Keratinocyte (primary cell): ENCODE measurements at regions not wholly inside any gene's neighbourhood (a gene's known extent, or its start where the extent isn't known, plus 50 kb on each side); places are given as distances from the start of the nearest gene placed in this dataset.

Experiments
- EZH2 ChIP-seq: IDR thresholded peaks from one replicate; pipeline ENCODE4 v1.6.1; 2012; ENCODE audit warnings: inconsistent platforms, mild to moderate bottlenecking, low read length, moderate library complexity
- TF ChIP-seq, protein P1 (sequence below), 3 experiments: IDR thresholded peaks in 1 of 3; conservative IDR thresholded peaks in 1 of 3; optimal IDR thresholded peaks in 1 of 3; 2 replicates in 2 of 3; 3 replicates in 1 of 3; pipeline versions ENCODE3 to v1.5.1; 2011; ENCODE audit warnings: low read length in 3 of 3, mild to moderate bottlenecking in 3 of 3, moderate library complexity in 2 of 3, control low read depth in 1 of 3, inconsistent platforms in 1 of 3; ENCODE audit not compliant: insufficient read depth in 2 of 3; ENCODE audit errors: extremely low read depth in 1 of 3

DNA sequence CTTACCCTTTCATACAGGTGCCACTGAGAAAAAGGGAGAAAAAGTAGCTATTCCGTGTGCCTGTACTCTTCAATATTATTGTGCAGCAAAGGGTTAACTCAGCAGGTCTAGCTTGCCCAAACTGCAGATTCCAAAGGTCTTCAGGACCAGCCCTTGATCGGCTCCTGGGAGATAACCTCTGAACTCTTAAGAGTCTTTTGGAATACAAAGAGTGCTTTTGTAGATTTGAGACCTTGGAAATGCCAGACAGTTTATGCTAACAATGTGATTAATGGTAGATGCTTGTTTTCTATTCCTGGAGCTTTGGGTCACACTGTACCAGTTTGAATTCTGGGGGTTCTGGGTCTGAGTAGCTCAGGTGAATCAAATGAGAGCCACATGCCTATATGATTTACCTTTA is 844.7 kb upstream of the MIR17HG start:
- TF ChIP-seq, protein P1, sequence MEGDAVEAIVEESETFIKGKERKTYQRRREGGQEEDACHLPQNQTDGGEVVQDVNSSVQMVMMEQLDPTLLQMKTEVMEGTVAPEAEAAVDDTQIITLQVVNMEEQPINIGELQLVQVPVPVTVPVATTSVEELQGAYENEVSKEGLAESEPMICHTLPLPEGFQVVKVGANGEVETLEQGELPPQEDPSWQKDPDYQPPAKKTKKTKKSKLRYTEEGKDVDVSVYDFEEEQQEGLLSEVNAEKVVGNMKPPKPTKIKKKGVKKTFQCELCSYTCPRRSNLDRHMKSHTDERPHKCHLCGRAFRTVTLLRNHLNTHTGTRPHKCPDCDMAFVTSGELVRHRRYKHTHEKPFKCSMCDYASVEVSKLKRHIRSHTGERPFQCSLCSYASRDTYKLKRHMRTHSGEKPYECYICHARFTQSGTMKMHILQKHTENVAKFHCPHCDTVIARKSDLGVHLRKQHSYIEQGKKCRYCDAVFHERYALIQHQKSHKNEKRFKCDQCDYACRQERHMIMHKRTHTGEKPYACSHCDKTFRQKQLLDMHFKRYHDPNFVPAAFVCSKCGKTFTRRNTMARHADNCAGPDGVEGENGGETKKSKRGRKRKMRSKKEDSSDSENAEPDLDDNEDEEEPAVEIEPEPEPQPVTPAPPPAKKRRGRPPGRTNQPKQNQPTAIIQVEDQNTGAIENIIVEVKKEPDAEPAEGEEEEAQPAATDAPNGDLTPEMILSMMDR (optimal IDR thresholded peaks at IDR 0.05 in 1 of 3, IDR thresholded peaks at IDR 0.05 in 1 of 3, conservative IDR thresholded peaks at IDR 0.05 in 1 of 3; ENCODE audit: extremely low read depth in 1 of 3, insufficient read depth in 2 of 3, low read length in 3 of 3), result no peak
- no peak for TF ChIP-seq EZH2
